Adrenal gland (tissue), 5 donors: ENCODE measurements at regions not wholly inside any gene's neighbourhood (a gene's known extent, or its start where the extent isn't known, plus 50 kb on each side); places are given as distances from the start of the nearest gene placed in this dataset.

Experiments
- POLR2A ChIP-seq, 2 donors: fragments of 450-650 bp; IDR thresholded peaks; one replicate each; pipeline ENCODE4 v1.6.1; 2017; ENCODE audit warnings: antibody characterized with exemption in 2 of 2, mild to moderate bottlenecking in 2 of 2, moderate library complexity in 1 of 2
- TF ChIP-seq, protein P1 (sequence below), 6 experiments: fragments of 450-650 bp in 4 of 6; fragments of 200-600 bp in 2 of 6; sonication (generic) in 1 of 6; IDR thresholded peaks; 1 replicate in 5 of 6; 2 replicates in 1 of 6; pipeline versions ENCODE4 v1.5.1 to v1.8.0; 2016 to 2021; ENCODE audit warnings: antibody characterized with exemption in 6 of 6, mild to moderate bottlenecking in 2 of 6, moderate library complexity in 1 of 6
- donor health status: DM: no; HTN: no; CAD: no.

DNA sequence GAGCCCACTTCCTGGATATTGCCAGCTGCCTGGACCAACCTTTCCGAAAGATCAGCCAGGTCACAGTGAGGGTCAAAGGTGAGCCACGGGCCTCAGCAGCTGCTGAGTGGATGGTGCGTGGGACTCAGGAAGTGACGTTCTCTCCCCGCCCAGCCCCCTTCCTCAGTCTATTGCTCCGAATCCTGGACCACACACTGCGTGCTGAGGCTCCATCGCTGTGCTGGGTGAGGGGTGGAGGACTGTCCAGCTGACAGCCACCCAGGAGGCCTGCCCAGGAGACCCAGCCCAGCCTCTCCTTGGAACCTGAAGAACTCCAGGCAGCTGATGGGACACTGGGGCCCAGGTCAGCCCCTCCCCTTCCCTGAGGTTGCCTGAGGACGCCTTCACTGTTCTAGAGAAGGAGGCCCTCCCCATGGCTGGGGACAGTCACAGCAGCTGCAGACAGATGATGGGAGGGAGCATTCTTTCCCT lies 94.4 kb upstream of the CD93 start:
- TF ChIP-seq, protein P1, sequence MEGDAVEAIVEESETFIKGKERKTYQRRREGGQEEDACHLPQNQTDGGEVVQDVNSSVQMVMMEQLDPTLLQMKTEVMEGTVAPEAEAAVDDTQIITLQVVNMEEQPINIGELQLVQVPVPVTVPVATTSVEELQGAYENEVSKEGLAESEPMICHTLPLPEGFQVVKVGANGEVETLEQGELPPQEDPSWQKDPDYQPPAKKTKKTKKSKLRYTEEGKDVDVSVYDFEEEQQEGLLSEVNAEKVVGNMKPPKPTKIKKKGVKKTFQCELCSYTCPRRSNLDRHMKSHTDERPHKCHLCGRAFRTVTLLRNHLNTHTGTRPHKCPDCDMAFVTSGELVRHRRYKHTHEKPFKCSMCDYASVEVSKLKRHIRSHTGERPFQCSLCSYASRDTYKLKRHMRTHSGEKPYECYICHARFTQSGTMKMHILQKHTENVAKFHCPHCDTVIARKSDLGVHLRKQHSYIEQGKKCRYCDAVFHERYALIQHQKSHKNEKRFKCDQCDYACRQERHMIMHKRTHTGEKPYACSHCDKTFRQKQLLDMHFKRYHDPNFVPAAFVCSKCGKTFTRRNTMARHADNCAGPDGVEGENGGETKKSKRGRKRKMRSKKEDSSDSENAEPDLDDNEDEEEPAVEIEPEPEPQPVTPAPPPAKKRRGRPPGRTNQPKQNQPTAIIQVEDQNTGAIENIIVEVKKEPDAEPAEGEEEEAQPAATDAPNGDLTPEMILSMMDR (IDR thresholded peaks at IDR 0.05) = no peak
- TF ChIP-seq POLR2A (IDR thresholded peaks at IDR 0.05) = no peak
